ENCODE measurements at regions not wholly inside any gene's neighbourhood (a gene's known extent, or its start where the extent isn't known, plus 50 kb on each side); places are given as distances from the start of the nearest gene placed in this dataset.

GRCh38 chr5:84623019-84623418 lies 238.3 kb upstream of the EDIL3 start:
- no peak for TF ChIP-seq CTCF (IDR thresholded peaks at IDR 0.05)
- TF ChIP-seq POLR2A (IDR thresholded peaks at IDR 0.05): no peak
